GM18861 (cell line): ENCODE measurements at regions not wholly inside any gene's neighbourhood (a gene's known extent, or its start where the extent isn't known, plus 50 kb on each side); places are given as distances from the start of the nearest gene placed in this dataset.

ENCODE experiments used
- ATAC-seq: cut with Tn5 transposase; IDR thresholded peaks from one replicate; pipeline ENCODE4 v1.9.1; 2021; ENCODE audit not compliant: unreplicated experiment

GRCh38 chr22:48361099-48361639 lies 1466.5 kb downstream of the BRD1 start:
- ATAC-seq, result no peak

- ATAC-seq, result no peak
These were observed 1468.1 kb downstream of the BRD1 start for GRCh38 chr22:48359613-48359965.

DNA sequence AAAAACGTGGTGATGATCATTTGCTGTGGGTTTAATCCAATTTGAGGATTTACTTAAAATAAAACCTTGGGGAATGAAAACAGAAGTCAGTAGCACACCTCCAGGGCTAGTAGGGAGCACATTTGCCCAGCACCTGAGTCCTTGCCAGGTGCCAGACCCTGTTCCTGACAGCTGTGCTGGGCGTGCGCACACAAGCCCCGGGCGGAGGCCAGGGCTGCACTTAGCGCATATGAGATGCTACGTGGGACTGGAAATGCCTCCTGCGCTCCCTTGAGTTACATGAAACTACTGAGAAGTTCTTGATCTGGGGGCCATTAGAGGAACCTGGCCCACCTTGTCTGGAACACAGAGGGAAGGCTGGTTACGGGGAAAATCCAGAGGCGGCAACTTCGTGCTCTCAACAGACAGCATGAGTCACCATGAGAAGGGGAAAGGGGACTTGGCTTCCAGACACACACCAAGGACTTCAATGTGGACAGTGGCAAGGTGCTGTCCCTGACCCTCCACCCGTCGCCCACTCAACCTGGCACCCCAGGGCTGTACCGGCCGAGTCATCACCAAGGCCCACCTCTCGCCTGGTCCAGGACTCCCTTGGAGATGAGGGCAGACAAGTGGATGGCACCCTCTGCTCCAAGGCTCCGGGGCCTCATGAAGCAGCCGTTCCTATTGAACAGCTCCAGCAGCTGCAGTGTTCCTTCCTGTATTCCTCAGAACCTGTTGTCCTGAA lies 1468.6 kb downstream of the BRD1 start:
- ATAC-seq, result no peak

GRCh38 chr22:48357961-48358360 lies 1469.7 kb downstream of the BRD1 start:
- no peak for ATAC-seq

GRCh38 chr22:48357196-48357595 lies 1470.5 kb downstream of the BRD1 start:
- ATAC-seq, result no peak

DNA sequence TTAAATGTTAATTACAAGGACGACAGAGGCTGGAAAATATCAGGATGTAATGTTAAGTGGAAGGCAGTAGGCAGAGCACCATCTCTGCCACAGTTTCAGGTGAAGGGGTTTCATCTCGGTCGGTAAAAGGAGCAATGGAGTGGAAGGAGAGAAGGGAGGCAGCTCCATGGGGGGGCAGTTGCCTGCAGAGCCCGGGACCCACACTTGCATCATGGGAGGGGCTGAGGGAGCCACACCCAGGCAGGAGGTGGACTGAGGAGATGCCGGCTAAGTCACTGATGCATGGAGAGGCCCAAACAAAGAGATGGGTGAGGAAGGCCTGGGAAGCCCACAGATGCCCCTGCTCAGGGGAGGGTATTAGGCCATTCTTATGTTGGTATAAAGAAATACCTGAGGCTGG lies 1470.9 kb downstream of the BRD1 start:
- no peak for ATAC-seq

GRCh38 chr22:48354096-48354495 lies 1473.6 kb downstream of the BRD1 start:
- no peak for ATAC-seq

DNA sequence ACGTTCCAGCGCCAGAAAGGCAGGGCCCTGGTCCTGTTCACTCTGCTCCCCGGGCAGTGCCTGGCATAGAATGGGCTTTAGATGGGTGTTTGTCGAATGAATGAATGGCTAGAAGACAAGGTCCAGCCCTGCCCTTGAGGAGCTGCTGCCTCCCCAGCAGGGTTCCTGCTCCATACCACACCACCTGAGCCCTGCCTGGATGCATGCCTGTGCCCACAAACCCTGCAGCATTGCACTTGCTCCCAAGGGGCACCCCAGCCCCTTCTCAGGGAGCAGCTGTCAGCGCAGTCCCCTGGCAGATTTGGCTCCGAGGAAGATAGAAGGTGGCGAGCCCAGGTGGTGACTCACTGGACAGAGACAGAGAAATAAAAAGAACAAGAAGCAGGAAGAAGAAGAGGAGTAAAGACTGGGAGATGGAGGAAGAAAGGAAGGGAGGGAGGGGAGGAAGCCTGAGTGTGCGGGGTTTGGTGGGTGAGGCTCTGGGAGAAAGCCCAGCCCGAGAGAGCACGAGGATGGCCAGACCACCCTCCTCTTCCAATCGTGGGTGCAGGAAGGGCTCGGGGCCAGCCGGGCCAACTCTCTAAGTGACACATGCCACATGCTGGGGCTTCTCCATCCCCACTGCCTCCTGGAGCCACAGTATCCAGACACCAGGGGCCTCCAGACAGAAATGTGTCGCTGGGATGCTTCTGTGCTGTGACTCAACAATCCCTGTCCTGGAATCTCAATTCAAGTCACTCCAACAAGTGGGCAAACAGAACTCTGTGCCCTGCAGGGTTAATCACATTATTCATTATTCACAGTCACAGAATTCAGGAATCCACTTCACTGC lies 1474.3 kb downstream of the BRD1 start:
- ATAC-seq, result no peak

DNA sequence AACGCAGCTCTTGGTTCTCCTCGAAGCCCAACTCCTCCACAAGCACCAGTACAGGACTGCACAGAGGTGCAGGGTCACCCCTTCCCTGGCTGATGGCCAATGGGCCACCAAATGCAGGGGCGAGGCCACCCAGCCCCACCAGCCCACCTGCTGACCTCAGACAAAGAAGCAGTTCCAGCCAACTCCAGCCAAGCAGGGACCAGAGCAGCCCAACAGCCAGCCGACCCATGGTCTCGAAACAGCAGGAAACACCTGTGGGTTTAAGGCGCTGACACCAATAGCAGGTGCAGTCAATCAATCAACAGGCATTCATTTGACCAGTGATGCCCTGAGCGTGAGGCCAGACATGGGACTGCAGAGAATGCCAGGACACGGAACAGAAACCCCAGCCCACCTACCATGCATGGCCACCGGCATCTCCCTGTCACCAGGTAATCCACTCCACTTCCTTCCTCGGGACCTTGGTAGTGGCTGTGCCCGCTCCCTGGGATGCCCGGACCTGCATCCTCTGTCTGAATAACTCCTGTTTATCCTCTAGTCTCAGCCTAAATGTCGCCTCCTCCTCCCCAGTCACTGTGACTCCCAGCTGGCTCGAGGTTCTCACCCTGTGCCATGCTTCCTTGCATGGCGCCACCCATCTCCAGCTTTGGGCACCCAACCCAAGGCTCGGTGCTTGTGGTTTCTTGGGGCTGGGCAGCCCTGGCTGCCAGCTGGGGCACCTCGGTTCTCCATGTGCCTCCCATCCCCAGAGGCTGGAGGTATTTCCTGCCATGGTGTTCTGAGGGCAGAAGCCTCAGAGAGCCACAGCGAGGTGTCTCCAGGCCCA lies 1475.4 kb downstream of the BRD1 start:
- no peak for ATAC-seq

DNA sequence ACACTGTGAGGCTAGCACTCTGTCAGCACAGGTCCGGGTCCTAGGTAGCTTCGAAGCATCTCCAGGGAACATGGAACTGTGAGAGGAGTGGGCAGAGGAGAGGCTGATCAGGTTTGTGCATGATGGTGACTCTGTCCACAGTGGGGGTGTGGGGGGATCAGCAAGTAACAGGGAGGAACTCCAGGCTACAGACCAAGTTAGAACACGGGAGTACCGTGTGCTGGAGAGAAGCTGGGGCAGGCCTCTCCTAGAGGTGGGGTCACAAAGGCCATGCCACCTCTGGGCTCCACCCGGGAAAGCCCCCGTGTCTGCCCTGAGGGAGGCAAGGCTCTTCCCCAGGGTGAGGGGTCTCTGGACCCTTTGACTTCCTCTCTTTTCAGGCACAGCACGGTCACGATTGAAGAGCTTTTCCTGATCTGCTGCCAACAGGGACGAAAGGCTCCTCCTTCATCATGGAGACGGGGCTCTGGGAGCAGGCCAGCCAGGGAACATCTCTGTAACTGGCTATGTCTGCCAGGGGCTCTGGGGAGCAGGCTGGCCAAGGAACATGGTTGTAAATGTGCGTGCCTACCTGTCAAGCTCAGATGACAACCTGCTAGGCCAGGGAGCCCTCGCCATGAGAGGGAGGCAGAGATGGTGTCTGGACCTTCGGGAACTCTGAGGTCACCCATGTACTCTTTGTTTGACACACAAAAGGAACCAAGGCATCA lies 1476.1 kb downstream of the BRD1 start:
- ATAC-seq, result no peak

GRCh38 chr22:48350456-48350855 lies 1477.2 kb downstream of the BRD1 start:
- no peak for ATAC-seq

DNA sequence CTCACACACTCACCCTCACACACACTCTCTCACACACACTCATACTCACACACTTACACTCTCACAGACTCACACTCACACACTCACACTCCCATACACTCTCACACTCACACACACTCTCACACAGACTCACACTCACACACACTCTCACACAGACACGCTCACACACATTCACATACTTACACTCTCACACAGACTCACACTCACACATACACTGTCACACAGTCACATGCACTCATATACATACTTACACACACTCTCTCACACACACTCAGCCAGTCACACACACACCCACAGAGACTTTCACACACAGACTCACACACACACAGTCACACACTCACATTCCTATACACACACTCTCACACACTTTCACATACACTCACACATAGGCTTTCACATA lies 1478.8 kb downstream of the BRD1 start:
- ATAC-seq, result no peak

DNA sequence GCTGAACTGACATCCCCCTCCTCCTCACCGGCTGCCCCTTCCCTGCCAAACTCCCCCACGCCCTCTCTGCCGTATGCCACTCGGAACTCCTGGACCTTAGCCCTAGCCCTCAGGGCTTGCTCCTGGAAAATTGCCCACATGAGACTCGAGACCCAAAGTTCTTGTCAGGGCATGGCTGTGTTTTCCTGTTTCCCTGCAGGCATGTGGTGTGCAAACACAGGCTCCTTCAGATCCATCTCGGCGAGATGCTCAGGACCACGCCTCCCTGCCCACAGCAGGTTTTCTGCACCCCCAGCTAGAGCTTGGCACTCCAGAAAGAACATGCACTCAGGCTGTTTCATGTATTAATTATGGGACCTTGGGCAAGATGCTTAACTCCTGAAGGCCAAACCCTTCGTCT lies 1480.4 kb downstream of the BRD1 start:
- ATAC-seq, result no peak

DNA sequence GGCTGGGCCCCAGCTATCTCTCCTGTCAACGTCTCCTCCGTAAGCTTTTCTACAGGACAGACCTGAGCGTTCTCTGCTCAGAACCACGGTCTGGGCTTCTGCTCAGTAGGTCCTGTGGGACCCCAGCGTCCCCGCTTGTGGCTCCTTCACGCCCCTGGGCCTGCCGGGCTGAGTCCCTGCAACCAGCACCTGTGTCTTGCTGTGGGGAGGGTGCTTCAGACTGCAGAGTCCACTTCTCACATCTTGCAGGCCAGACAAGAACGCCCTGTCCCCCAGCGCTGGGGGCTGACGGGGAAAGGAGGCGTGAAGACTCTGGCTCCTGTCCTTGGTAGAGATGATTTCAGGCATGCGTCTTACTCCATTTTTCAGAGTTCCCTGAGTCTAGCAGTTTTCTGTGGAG lies 1480.8 kb downstream of the BRD1 start:
- ATAC-seq, result no peak

GRCh38 chr22:48346311-48346710 lies 1481.4 kb downstream of the BRD1 start:
- no peak for ATAC-seq

DNA sequence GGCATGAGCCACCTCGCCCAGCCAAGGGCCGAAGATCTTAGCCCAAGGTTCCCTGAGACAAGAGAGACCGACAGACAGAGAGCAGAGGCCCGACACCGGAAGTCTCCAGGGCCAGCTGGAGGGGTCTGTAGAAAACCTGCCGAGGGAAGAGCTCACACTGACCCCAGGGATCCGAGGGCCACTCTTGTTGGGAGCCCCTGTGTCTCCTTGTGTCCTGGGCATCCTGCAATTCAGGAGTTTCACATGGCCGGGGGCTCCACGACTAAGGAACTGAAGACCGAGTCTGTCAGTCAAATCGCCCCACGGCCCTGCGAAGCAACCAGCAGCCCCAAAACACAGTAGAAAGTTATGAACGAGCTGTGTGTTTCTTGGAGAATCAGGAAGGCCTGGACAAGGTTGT lies 1482.0 kb downstream of the BRD1 start:
- no peak for ATAC-seq

DNA sequence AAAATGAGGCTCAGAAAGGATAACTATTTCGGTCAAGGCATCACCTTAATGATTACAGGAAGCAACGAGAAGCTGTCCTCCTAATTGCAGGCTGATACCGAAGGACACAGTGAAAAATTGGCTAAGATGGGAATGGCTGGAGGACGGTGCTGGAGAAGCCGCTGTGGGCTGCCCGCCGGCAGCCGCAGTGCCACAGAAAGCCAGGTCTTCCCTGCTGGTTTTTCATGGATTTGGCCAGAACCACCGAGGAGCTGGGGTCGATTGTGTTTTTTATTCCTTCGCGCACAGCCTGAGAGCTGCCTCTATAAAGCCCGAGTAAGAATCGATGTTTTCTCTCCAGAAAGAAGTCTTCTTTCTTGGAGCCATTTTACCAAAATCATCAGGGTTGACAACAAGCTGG lies 1484.2 kb downstream of the BRD1 start:
- no peak for ATAC-seq

DNA sequence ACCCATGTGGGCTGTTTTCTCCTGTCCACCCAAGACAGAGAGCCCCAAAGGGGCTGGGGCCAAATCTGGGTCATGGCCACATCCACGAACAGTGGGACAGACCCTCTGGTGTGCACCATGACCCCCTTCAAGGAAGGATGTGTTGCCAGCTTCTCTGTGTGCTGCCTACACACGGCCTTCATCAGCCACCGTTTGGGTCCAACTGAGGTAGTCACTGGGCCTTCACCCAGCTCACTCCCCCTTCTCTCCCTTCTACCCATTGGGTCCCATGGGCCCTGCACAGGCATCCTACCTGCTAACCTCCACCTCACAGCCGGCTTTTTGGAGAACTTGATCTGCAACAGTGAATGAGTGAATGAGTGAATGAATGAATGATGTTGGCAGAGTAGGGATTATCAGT lies 1484.9 kb downstream of the BRD1 start:
- no peak for ATAC-seq

DNA sequence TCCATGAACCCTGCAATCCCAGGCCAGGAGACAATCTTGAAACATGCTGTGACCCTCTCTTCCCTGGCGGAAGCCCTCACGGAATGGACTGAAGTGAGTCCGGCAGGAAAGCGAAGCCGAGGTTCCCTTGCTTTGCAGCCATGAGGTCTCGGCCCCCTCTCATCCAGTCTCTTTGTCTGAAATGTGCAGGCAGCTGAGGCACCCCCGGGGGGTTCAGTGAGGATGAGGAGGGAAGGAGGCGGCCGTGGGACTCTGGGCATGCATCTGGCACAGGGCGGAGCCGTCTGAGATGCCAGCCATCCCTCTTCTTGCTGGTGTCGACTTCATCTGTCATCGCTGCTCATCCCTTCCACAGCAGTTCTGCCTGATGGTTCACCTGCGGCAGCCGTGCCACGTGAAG lies 1485.7 kb downstream of the BRD1 start:
- no peak for ATAC-seq

DNA sequence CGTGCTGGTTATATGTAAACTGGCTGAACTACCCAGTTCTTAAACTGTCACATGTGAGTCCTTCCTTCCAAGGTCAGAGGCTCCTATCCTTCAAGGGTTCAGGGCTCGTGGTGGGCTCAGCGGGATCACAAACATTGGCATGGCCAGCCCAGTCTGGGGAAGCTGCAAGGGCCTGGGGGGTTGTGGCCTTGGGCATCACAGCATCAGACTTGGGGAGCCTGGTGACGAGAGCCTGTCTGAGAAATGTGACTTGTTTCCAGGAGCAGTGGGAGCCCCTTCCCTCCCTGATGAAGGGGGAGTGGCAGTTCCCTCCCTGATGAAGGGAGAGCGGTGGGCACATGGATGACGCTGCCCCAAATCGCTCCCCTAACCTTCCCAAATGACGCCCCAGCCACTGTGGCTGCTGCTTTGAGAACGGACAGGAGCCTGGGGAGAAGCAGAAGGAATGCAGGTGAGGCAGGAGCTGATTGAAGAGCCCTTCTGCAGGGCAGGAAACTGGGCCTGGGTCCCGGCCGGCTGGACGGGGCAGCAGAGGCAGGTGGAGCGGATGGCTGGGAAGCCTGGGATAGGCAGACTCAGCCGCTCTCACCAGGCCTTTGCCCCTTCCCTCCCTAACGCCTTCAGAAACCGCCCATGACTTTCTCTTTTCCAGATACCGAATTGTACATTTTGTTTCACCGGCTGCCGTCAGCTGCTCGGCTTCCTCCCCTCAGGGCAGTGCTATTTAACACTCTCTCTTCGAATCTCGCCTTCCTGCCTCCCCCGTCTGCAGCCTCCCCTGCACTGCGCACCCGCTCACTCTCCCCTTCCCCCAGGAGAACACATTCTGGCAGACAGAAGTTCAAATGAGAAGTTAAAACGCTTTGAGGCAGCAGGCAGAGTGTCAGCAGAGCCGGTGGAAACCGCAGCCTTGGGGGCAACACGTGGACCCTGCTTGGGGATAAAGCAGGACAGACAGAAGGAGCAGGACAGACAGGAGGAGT lies 1486.7 kb downstream of the BRD1 start:
- ATAC-seq, result no peak
